Caco-2 (cell line): ENCODE measurements at regions not wholly inside any gene's neighbourhood (a gene's known extent, or its start where the extent isn't known, plus 50 kb on each side); places are given as distances from the start of the nearest gene placed in this dataset.

Source experiments
- BruUV-seq: library from RNA; stranded (reverse); fragments of 400-500 nt; replicated peaks from 2 replicates; lab custom pipeline; 2021; lab: Mats Ljungman, UMichigan
- CTCF ChIA-PET: fragments of 300-600 bp; sonication (Branson Sonifier 250); formaldehyde crosslinking; loops from one replicate; lab custom pipeline; 2022; ENCODE audit warnings: antibody characterized with exemption; lab: Charles Lee
- POLR2A ChIA-PET: fragments of 300-600 bp; sonication (Branson Sonifier 250); formaldehyde crosslinking; loops from one replicate; lab custom pipeline; 2022; ENCODE audit warnings: antibody characterized with exemption; lab: Charles Lee
- DNase-seq, 2 experiments: peaks; one replicate each; pipeline versions ENCODE4 v3.0.0 to v3.0.0-alpha.2; 2020 to 2022
- H3K27me3 ChIP-seq: replicated peaks from 2 replicates; pipeline ENCODE4 v1.6.0; 2011; ENCODE audit warnings: low read length; ENCODE audit not compliant: control insufficient read depth, insufficient read depth
- H3K36me3 ChIP-seq: 2 replicates; pipeline ENCODE4 v1.5.1; 2011; ENCODE audit warnings: low read length; ENCODE audit not compliant: control insufficient read depth, insufficient read depth
- H3K4me1 ChIP-seq: fragments of 250-450 bp; sonication (Bioruptor Pico); 2 replicates; pipeline ENCODE4 v1.5.1; 2020; ENCODE audit warnings: mild to moderate bottlenecking
- H3K4me3 ChIP-seq: 2 replicates; pipeline ENCODE4 v1.5.1; 2011; ENCODE audit warnings: low read depth, mild to moderate bottlenecking, control low read depth, low read length
- H3K9me3 ChIP-seq: fragments of 250-450 bp; sonication (Bioruptor Pico); 2 replicates; pipeline ENCODE4 v1.5.1; 2020; ENCODE audit warnings: mild to moderate bottlenecking, moderate library complexity
- H3K27ac Mint-ChIP-seq: one replicate; pipeline ENCODE4 v1.8.0; 2022; ENCODE audit warnings: mixed read lengths; ENCODE audit not compliant: unreplicated experiment
- H3K27me3 Mint-ChIP-seq: one replicate; pipeline ENCODE4 v1.8.0; 2022; ENCODE audit warnings: mixed read lengths; ENCODE audit not compliant: insufficient read depth, unreplicated experiment
- H3K36me3 Mint-ChIP-seq: one replicate; pipeline ENCODE4 v1.8.0; 2022; ENCODE audit warnings: mild to moderate bottlenecking, mixed read lengths; ENCODE audit not compliant: insufficient read depth, unreplicated experiment
- H3K4me1 Mint-ChIP-seq: one replicate; pipeline ENCODE4 v1.8.0; 2022; ENCODE audit warnings: low read depth, mixed read lengths; ENCODE audit not compliant: unreplicated experiment
- H3K4me3 Mint-ChIP-seq: one replicate; pipeline ENCODE4 v1.8.0; 2022; ENCODE audit warnings: mild to moderate bottlenecking, moderate library complexity, mixed read lengths; ENCODE audit not compliant: unreplicated experiment
- H3K9me3 Mint-ChIP-seq: one replicate; pipeline ENCODE4 v1.8.0; 2022; ENCODE audit warnings: mixed read lengths; ENCODE audit not compliant: unreplicated experiment
- CTCF ChIP-seq, 2 experiments: fragments of 200-600 bp in 1 of 2; IDR thresholded peaks; 1 replicate in 1 of 2; 2 replicates in 1 of 2; pipeline versions ENCODE4 v1.5.1 to v1.8.0; 2011 to 2022; ENCODE audit warnings: antibody characterized with exemption in 1 of 2, control low read depth in 1 of 2, inconsistent platforms in 1 of 2, low read depth in 1 of 2, low read length in 1 of 2, mild to moderate bottlenecking in 1 of 2, moderate library complexity in 1 of 2; ENCODE audit not compliant: insufficient read depth in 1 of 2, severe bottlenecking in 1 of 2, unreplicated experiment in 1 of 2
- intact Hi-C: fragments of 100-400 bp; cut with micrococcal nuclease; formaldehyde crosslinking; loops from one replicate; pipeline ENCODE4 v1.10.0; 2022; ENCODE audit not compliant: unreplicated experiment

DNA sequence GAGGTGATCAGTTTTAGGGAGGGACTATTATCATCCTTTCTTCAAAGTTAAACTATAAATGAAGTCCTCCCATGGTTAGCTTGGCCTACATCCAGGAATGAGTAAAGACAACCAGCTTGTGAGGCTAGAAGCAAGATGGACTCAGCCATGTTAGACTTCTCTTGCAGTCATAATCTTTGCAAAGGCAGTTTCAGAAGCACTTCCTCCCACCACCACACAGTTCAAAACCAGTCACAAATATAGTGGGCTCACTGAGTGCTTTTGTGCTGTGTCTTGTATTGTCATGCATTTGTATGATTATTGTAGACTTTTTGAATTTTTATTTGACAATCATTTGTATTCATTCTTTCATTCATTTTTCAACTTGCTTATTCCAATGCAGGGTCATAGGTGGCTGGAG is 204.5 kb downstream of the ZNF674 start:
- Histone ChIP-seq H3K4me1 (no peaks in the 10 kb centered on the region), H3K9me3 (no peaks in the 10 kb centered on the region), H3K4me3 (no peak overlapping the region), H3K36me3 (no peaks in the 10 kb centered on the region), H3K27me3 (no peaks in the 10 kb centered on the region)
- no TSS peak for BruUV-seq
- intact Hi-C loops, result no loop called here
- H3K4me1 Mint-ChIP-seq, result peaks cover 12% of the 10 kb centered on the region
- H3K27me3 Mint-ChIP-seq, result no peaks in the 10 kb centered on the region
- H3K4me3 Mint-ChIP-seq, result no peak overlapping the region
- POLR2A ChIA-PET, result no interaction called here
- no peak for DNase-seq
- CTCF ChIA-PET, result no interaction called here
- peaks cover 5% of the 10 kb centered on the region for H3K36me3 Mint-ChIP-seq
- no peak overlapping the region for H3K27ac Mint-ChIP-seq
- no peak for TF ChIP-seq CTCF (IDR thresholded peaks at IDR 0.05; ENCODE audit: insufficient read depth in 1 of 2, low read depth in 1 of 2, low read length in 1 of 2, severe bottlenecking in 1 of 2, unreplicated experiment in 1 of 2)
- peaks cover 16% of the 10 kb centered on the region for H3K9me3 Mint-ChIP-seq

DNA sequence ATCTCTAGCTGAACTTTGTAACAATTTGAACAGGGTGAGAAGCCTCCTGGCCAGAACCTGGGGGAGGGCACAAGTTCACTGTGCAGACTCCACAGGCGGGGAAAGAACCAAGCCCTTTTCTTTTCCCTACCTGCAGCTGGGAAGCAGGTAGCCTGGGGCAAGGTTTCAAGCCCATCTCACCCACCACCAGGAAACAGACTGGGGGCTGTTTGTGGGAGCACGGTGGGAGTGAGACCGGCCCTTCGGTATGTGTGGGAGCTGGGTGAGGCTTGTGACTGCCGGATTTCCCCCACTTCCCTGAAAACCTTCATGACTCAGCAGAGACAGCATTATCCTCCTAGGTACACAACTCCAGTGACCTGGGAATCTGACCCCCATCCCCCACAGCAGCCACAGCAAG is 211.7 kb downstream of the ZNF674 start:
- POLR2A ChIA-PET, result no interaction called here
- no peak for TF ChIP-seq CTCF (IDR thresholded peaks at IDR 0.05; ENCODE audit: insufficient read depth in 1 of 2, low read depth in 1 of 2, low read length in 1 of 2, severe bottlenecking in 1 of 2, unreplicated experiment in 1 of 2)

DNA sequence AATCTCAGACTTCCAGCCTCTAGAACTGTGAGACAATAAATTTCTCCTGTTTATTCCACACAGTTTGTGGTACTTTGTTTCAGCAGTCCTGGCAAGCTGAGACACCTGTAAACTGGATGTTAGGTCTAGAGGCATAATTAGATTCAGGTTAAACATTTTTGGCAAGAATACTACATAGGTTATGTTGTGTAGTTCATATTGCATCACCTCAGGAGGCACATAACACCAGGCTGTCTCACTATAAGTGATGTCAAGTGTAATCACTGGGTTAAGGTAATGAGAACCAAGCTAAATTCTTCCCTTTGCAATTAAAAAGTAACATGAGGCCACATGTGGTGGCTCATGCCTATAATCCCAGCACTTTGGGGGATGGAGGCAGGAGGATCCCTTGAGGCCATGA is 214.2 kb downstream of the ZNF674 start:
- peaks cover 11% of the 10 kb centered on the region for H3K9me3 Mint-ChIP-seq
- no peak overlapping the region for H3K4me3 Mint-ChIP-seq
- DNase-seq, result no peak
- H3K36me3 ChIP-seq, result no peaks in the 10 kb centered on the region
- H3K27me3 Mint-ChIP-seq, result no peaks in the 10 kb centered on the region
- H3K4me1 ChIP-seq, result peaks cover 33% of the 10 kb centered on the region
- no peaks in the 10 kb centered on the region for H3K4me1 Mint-ChIP-seq
- intact Hi-C loops, result no loop called here
- CTCF ChIA-PET, result no interaction called here
- POLR2A ChIA-PET, result no interaction called here
- no TSS peak for BruUV-seq
- no peak for TF ChIP-seq CTCF (IDR thresholded peaks at IDR 0.05; ENCODE audit: insufficient read depth in 1 of 2, low read depth in 1 of 2, low read length in 1 of 2, severe bottlenecking in 1 of 2, unreplicated experiment in 1 of 2)
- H3K27me3 ChIP-seq, result no peaks in the 10 kb centered on the region
- H3K4me3 ChIP-seq, result no peak overlapping the region
- H3K36me3 Mint-ChIP-seq, result peaks cover 21% of the 10 kb centered on the region
- H3K27ac Mint-ChIP-seq, result no peak overlapping the region
- no peaks in the 10 kb centered on the region for H3K9me3 ChIP-seq

More for the DNA sequence above, 211.7 kb downstream of the ZNF674 start:
- peak overlapping the region; percentile 65 for H3K4me3 Mint-ChIP-seq
- BruUV-seq, result no TSS peak
- intact Hi-C loops, result no loop called here
- peaks cover 15% of the 10 kb centered on the region for H3K9me3 Mint-ChIP-seq
- DNase-seq, result peak; percentile 20 to 68
- CTCF ChIA-PET, result interaction anchor here (1.4 kb wide), 1 partner anchor 43 kb away, joined by 4 read pairs; no protein-coding TSS in a partner anchor
- no peaks in the 10 kb centered on the region for H3K36me3 ChIP-seq
- H3K9me3 ChIP-seq, result no peaks in the 10 kb centered on the region
- peaks cover 19% of the 10 kb centered on the region for H3K4me1 ChIP-seq
- H3K27me3 Mint-ChIP-seq, result no peaks in the 10 kb centered on the region
- H3K27ac Mint-ChIP-seq, result peak overlapping the region; percentile 92
- no peaks in the 10 kb centered on the region for H3K4me1 Mint-ChIP-seq
- H3K27me3 ChIP-seq, result no peaks in the 10 kb centered on the region
- H3K36me3 Mint-ChIP-seq, result peaks cover 16% of the 10 kb centered on the region
- H3K4me3 ChIP-seq, result peak overlapping the region; percentile 29
